Nucleus accumbens (tissue), 56 donors: ENCODE measurements at regions not wholly inside any gene's neighbourhood (a gene's known extent, or its start where the extent isn't known, plus 50 kb on each side); places are given as distances from the start of the nearest gene placed in this dataset.
A peak's percentile ranks its signal among the peaks of the same experiment; 100 is the strongest.

Experiments used
- DNase-seq, 56 donors: peaks; one replicate each; lab custom pipeline; 2025; lab: John Stamatoyannopoulos, UW

DNA sequence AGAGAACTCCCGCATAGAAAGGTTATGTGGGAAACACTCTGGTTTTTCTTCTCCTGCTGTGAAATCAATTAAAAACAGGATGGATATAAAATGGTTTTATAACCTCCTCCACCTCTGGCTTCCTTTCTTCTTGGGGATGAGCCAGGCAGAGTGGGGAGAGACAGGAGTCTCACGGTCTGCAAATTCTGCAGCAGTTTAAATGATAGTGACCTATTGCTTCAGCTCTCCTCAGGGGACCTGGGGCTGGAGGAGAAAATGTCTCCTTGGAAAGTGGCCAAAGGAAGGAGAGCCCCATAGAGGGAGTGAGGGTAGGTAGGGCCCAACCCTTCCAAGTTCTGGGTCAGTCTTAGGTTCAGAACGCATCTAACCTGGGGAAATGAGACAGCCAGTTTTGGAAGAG is 118.8 kb downstream of the MTX3 start:
- no peak for DNase-seq

DNA sequence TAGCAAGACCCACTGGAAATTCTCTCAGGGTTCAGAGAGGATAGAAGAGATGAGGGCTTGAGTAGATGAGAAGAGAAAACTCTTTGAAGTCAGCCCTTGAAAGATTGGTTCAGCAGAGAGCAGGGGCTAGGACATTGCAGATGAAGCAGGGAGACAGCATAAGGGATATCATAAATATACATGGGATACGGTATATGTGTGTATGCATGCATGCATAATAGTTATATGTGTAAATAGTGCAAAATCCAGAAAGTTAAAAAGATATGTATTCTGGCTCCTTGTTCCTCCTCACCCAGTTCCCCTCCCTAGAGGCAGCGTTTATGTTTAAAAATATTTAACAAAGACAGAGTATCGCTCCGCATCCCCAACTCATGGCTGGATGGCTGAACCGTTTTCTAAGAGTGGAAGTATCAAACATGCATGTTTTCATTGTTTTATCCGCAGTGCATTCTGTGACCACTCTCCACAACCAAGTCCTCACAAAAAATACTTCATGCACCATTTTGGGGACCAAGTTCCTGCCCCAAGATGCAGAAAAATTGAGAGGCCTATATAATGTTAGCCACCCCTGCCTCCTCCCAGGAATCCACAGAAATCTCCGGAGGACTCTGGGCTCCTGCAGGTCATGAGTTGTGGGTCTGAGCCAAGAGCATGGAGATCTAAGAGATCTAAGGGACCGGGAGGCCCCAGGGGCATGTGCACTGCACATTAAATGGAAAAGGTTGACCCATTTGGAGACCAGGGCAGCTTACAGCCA is 119.5 kb downstream of the MTX3 start:
- no peak for DNase-seq

DNA sequence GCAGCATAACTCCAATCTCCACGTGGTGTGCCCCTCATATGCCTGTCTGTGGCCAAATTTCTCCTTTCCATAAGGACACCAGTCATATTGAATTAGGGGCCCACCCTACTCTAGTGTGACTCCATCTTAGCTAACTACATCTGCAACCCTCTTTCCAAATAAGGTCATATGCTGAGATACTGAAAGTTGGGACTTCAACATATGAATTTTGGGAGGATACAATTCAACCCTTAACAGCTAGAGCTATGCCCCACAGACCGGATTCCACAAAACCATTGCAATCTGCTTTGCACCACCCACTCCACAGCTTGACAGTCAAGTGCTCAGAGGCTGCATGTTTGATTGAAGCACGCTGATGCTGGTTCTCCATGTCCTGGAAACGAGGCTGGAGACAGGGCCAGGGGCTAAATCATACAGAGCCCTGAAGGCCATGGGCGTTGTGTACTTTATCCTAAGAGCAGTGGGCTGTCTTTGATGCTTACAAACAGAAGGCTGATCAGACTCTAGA is 122.8 kb downstream of the MTX3 start:
- DNase-seq: no peak

DNA sequence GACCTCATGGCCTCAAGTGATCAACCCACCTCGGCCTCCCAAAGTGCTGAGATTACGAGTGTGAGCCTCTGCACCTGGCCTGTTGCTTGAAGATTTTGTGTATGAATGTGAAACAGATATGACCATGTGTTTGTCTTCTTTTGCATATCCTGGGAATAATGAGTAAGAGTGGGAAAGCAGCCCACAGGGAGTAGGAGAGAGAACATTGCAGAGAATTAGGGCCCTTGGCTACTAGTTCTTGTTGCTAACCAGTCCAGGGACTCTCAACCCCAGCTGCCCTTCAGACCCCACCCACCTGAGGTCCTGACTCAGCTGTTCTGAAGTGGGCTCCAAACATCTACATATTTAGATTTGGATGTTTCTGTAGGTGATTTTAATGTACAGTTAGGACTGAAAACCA is 125.5 kb downstream of the MTX3 start:
- no peak for DNase-seq

DNA sequence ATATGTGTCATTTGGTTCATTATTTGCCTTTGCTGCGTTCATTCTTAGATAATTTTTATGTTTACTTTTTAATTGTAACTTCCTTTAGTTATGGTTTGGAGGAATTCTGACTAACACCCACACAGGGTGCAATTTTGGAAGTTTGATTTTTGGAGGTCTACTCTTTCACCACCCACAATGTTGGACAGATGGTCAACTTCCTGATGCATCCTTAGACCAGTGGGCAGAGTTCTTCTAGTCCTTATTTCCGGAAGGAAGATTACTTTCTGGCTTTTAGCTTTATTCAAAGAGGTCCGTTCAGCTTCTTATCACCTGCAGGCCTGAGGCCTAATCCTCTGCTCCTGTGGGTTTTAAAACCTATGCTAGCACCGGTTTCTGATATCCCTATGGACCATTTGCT is 126.7 kb downstream of the MTX3 start:
- no peak for DNase-seq

DNA sequence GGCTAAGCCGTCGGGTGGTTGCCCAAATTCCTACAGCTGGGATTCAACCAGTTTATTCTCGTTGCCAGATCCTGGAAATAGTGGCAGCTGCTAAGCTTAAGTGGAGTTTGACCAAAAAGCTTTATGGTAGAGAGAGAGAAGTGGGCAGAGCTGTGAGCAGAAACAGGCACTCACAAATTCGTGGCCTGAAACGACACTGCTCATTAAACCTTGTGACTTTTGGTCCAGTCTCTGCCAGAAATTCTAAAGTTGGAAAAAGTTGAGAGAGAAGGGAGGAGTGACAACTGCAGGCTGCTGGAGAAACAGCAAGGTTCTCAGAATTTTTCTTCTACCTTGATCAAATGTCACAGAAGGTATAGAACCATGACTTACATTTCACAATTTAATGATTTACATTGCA is 131.5 kb downstream of the MTX3 start:
- DNase-seq: no peak

DNA sequence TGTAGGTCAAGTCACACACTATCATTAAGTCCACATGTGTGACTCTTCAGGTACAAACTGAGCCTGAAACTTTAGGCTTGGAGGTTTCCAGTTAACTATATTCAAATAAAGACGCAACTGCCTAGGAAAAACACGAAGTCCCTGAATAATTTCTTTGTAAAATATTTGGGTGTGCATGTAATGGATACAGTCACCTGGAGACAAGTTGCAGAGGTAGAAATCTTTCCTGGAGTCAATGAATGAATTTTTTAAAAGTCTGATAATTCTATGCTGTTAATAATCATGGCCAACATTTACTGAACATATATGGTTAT is 132.7 kb downstream of the MTX3 start:
- DNase-seq: no peak

DNA sequence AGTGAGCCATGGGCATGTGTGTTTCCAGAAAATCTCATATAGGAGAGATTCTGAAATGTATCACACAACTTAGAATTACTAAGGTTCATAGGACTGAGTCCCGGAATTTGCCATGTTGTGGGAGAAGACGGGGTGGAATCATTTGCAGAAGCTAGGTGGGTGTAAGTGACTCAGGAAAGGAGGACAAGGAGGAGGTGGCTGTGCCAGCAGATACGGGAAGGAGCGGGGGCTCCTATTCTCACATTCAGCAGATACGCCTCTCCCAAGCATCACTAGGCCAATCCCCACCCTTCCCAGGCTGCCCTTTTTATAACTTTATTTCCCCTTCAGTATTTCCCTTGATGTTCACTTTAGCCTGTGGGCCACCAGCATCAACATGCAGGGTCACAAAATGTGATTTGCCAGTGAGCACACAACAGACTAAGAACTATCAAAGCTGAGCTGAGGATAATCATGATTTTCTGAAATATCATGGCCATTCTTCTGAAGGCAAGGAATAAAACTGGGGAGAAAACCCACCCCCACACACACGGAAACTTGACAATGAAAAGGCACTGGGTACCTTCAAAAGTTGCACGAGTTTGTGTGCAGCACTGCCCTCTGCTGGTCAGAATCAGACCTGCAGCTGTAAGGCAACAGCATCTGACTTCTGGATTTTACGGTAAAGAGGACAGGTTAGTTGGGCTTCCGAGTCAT is 133.2 kb downstream of the MTX3 start:
- peak in 53 of 56 donors; percentile 3 to 89 (median 56) for DNase-seq

DNA sequence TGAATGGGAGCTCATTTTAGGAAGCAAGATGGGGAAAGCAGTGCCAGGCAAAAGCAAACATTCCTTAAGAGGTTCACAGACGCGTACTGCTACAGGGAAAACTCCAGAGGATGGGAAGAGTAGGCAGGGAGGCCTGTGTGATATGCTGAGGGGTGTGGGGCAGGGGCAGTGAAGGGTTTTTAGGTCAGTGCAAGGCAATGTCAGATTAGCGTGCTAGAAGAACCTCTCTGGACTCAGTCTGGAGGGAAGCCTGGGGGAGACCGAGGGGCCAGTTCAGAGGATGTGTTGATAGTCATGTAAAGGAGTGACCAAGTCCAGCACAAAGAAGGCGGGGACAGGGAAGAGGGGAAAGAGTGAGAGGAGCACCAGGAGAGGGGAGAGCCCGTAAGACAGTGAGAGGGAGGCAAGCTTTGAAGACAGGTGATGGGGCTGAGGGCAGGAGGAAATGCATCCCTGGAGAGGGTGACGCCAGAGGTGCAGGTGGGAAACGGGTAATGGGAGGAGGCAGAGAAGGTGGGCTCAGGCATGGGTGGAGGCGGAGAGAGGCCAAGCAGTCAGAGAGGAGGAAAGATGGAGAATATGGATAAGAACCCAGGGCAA is 134.5 kb downstream of the MTX3 start:
- DNase-seq: no peak

DNA sequence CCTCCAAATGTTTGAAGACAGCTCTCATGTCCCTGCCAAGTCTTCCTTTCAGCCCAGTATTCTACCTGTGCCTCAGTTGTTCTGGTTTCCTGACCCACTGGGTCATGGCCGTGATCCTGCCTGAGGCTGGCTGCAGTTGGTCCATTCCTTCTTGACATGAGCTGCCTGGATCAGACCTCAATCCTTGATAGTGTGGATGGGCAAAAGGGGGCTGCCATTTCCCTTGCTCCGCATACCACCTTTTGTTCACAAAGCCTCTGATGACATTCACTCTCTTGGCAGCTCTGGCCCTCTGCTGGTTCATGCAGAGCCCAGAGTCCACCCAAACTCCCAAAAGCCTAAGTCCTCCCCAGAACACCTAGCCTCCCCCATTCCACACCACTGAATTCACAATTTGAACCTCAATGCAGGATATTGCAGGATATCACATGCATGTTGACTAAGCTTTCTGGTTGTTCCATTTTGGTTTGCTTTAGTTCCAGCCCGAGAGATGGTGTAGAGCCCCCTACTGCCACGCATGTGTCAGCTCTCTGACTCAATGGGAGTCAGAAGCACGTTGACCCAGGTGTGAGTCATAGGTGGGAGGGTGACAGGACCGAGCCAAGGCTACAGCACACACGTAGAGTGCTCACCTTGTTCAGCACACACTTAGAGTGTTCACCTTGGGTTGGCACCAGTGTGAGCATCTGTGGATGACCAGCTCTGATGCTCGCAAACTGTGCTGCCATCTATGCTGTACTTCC is 137.2 kb downstream of the MTX3 start:
- no peak for DNase-seq

DNA sequence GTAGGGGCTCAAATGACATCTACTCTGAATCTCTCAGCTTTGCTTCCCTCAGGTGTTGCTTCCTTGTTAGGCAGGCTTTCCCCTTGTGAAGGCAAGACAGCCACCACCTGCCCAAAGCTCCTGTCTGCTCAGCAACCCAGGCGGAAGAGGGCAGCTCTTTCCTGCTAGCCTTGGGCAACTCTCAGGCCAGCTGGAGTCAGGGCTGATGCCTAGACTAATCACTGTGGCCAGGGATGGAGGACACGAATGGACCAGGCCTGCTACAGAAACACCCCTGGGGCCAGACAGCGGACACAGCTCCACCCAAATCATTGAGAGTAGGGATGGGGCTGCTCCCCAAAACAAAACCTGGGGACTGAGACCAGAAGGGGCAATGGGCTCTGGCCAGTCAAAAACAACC is 138.0 kb downstream of the MTX3 start:
- no peak for DNase-seq

DNA sequence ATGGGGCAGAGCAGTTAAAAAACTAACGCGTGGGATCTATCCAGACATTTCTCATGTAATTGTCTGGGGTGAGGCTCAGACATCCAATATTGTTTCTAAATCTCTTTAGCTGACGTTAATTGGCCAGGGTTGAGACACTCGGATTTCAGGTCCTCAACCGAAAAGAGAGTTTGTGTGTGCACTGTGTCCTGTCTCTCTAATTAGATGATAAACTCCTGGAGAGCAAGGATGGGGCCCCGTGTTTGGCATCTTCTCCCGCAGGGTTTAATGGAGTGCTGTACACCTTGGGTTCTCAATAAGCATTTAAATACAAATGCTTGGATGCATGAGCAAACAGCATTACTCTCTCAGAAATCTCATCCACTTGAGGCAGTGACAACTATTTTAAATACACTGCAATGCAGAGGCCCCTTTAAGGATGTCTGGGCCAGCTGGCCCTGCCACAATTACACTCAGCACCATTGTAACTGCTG is 139.6 kb downstream of the MTX3 start:
- no peak for DNase-seq

DNA sequence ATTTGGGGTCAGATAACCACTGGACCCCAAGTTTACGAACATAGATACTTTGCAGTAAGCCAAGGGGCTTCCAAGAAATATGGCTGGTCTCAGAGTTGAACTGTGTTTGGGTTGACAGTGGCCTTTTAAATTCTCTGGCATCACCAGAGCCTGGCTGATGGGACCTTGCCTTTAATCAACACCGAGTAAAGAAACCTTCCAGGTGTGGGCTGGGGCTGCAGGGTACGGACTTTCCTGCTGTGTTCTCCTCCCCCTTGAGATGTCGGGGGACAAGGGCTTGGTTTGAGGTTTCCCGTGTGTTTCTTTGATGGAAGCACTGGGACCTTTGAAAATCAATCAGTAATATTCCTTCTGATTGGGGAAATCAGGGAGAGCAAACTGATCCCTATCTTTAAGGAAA is 140.1 kb downstream of the MTX3 start:
- no peak for DNase-seq

DNA sequence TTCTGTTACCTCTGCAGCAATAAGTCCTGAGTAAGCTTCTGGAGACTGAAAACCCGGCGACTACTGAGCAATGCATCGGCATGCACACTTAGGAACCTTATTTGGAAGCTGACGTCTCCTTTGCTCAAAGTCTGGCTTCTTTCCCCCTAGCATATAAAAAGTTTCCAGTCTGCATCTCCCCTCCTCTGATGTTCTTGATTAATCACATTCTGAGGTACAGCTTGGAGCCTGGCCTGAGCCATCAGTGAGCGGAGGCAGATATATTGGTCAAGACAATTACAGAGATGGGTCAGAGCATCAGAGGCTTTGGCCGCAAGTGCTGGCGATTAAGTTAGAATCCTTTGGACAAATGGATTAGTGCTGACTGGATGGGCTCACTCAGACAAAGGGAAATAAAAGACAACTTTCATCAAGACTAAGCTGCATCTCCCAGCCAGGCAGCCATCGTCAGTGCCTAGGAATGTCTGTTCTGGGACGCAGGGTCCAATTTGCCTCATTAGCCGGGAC is 140.7 kb downstream of the MTX3 start:
- no peak for DNase-seq

DNA sequence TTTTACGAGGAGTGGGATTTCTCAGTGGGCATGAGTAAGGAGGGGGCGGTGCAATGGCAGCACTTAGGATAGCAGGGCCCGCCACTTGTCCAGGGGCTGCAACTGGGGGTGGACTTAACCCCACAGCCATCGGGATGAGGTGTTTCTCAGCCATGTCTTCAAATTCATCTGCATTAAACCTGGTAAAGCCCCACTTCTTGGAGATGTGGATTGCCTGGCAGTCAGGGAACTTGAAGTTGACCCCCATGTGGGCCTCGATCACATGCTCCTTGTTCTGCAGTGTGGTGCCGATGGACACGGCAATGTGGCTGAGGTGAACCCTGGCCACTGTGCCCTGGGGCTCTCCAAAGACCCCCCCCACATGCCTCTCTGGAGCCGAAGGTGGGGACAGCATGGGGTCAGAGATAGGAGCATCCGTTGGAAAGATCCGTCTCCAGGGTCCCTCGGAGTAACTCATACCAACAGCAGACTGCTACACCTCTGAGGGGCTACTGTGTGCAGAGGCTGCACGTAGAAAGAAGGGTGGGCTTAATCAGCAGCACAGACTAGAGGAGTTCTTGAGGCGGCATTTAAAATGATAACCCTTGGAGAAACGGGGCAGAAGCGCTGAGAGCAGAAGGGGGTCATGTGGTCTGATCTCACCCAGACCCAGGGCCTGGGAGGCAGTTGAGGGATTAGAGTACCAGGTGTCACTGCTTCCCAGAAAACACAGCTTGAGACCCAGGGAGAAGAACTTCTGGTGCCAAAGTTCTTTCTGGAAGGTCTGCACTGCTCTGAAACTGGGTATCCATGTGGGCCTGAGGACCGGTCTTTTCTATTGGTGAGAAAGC is 141.4 kb downstream of the MTX3 start:
- no peak for DNase-seq
